ENCODE measurements at regions not wholly inside any gene's neighbourhood (a gene's known extent, or its start where the extent isn't known, plus 50 kb on each side); places are given as distances from the start of the nearest gene placed in this dataset.

DNA sequence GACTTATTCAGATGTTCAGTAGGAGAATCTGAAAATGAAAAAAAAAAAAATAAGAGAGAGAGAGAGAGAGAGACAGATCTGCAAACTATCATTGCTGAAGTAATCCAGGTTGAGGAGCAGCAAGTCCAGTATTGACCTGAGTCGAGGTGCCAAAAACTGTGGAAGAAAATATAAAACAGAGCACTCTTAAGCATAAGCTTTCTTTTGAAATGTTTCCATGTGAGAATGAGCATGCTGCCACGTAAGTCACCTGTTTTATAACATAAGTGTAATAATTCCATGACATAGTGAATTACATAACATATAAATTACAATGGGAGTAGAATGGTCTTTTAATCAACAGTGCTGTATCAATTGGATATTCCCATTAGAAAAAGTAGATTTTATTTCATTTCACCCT lies 218.2 kb downstream of the BCHE start:
- POLR2A ChIA-PET: no interaction called here
- TF ChIP-seq ZNF124 (CRISPR knock-in tag; IDR thresholded peaks at IDR 0.05): no peak
- TF ChIP-seq NCOA1 (CRISPR knock-in tag; IDR thresholded peaks at IDR 0.05): no peak
- TF ChIP-seq ERF (CRISPR knock-in tag; IDR thresholded peaks at IDR 0.05): no peak
- TF ChIP-seq, protein P1, sequence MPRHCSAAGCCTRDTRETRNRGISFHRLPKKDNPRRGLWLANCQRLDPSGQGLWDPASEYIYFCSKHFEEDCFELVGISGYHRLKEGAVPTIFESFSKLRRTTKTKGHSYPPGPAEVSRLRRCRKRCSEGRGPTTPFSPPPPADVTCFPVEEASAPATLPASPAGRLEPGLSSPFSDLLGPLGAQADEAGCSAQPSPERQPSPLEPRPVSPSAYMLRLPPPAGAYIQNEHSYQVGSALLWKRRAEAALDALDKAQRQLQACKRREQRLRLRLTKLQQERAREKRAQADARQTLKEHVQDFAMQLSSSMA (CRISPR knock-in tag; IDR thresholded peaks at IDR 0.05): no peak
- TF ChIP-seq HIVEP1 (CRISPR knock-in tag; IDR thresholded peaks at IDR 0.05): no peak
- TF ChIP-seq MEIS1 (CRISPR knock-in tag; IDR thresholded peaks at IDR 0.05; ENCODE audit: borderline replicate concordance): no peak
- TF ChIP-seq, protein P2, sequence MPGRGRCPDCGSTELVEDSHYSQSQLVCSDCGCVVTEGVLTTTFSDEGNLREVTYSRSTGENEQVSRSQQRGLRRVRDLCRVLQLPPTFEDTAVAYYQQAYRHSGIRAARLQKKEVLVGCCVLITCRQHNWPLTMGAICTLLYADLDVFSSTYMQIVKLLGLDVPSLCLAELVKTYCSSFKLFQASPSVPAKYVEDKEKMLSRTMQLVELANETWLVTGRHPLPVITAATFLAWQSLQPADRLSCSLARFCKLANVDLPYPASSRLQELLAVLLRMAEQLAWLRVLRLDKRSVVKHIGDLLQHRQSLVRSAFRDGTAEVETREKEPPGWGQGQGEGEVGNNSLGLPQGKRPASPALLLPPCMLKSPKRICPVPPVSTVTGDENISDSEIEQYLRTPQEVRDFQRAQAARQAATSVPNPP (CRISPR knock-in tag; IDR thresholded peaks at IDR 0.05): no peak
- no peak for TF ChIP-seq ATF1 (CRISPR knock-in tag; IDR thresholded peaks at IDR 0.05)
- TF ChIP-seq CEBPG (CRISPR knock-in tag; IDR thresholded peaks at IDR 0.05): no peak
- TF ChIP-seq ZKSCAN5 (CRISPR knock-in tag; IDR thresholded peaks at IDR 0.05): no peak
- TF ChIP-seq ELF4 (CRISPR knock-in tag; IDR thresholded peaks at IDR 0.05; ENCODE audit: borderline replicate concordance): no peak
- no peak for TF ChIP-seq KLF13 (CRISPR knock-in tag; IDR thresholded peaks at IDR 0.05)
- no peaks in the 10 kb centered on the region for H4K20me1 ChIP-seq (ENCODE audit: insufficient read depth, low read length)
- H3K9ac ChIP-seq (ENCODE audit: insufficient read depth, low read depth, low read length): no peak overlapping the region
- DNase-seq (ENCODE audit: low spot score) (no peak), ATAC-seq (no peak), FAIRE-seq (no peak)
- CTCF ChIA-PET (ENCODE audit: low intra/inter-chr PET ratio, low total read pairs): no interaction called here
- H3K27ac ChIP-seq (ENCODE audit: extremely low read length, insufficient read depth, low read length): no peak overlapping the region
- no peaks in the 10 kb centered on the region for H3K36me3 ChIP-seq (replicated peaks in 1 of 2; ENCODE audit: control insufficient read depth in 1 of 2, insufficient read depth in 2 of 2, low read length in 2 of 2)
- no TSS peak for BruUV-seq (replicated peaks)
- H3K4me1 ChIP-seq (ENCODE audit: insufficient read depth, low read length): no peaks in the 10 kb centered on the region
- 4% methylated on average over 2 of the region's 2 CpGs for WGBS (ENCODE audit: low lambda C conversion rate)
- intact Hi-C loops (cut with micrococcal nuclease; ENCODE audit: unreplicated experiment) (no loop called here), in situ Hi-C loops (cut with HindIII; ENCODE audit: extremely low pct_ligation_motif_present, low pct_unique_long_range_greater_than_20kb) (no loop called here)
- peaks cover 26% of the 10 kb centered on the region; the same call in 1 of the 2 replicates for H3K9me3 ChIP-seq (ENCODE audit: low read length)
- no peak overlapping the region for H3K4me3 ChIP-seq (replicated peaks in 1 of 3; ENCODE audit: insufficient read depth in 1 of 3, low read depth in 2 of 3, low read length in 3 of 3)
- H3K79me2 ChIP-seq (ENCODE audit: insufficient read depth, low read length): no peaks in the 10 kb centered on the region
- no peaks in the 10 kb centered on the region for H3K27me3 ChIP-seq (ENCODE audit: control insufficient read depth in 1 of 2, insufficient read depth in 2 of 2, low read length in 2 of 2)
- no peak overlapping the region for H3K4me2 ChIP-seq (ENCODE audit: low read depth, low read length)
- no peak overlapping the region for H2AFZ ChIP-seq (ENCODE audit: low read length)
